HG03521 (cell line): ENCODE measurements at regions not wholly inside any gene's neighbourhood (a gene's known extent, or its start where the extent isn't known, plus 50 kb on each side); places are given as distances from the start of the nearest gene placed in this dataset.
A peak's percentile ranks its signal among the peaks of the same experiment; 100 is the strongest.

Source experiments
- ATAC-seq: cut with Tn5 transposase; IDR thresholded peaks from one replicate; pipeline ENCODE4 v1.9.1; 2021; ENCODE audit warnings: mild to moderate bottlenecking, moderate library complexity; ENCODE audit not compliant: unreplicated experiment

DNA sequence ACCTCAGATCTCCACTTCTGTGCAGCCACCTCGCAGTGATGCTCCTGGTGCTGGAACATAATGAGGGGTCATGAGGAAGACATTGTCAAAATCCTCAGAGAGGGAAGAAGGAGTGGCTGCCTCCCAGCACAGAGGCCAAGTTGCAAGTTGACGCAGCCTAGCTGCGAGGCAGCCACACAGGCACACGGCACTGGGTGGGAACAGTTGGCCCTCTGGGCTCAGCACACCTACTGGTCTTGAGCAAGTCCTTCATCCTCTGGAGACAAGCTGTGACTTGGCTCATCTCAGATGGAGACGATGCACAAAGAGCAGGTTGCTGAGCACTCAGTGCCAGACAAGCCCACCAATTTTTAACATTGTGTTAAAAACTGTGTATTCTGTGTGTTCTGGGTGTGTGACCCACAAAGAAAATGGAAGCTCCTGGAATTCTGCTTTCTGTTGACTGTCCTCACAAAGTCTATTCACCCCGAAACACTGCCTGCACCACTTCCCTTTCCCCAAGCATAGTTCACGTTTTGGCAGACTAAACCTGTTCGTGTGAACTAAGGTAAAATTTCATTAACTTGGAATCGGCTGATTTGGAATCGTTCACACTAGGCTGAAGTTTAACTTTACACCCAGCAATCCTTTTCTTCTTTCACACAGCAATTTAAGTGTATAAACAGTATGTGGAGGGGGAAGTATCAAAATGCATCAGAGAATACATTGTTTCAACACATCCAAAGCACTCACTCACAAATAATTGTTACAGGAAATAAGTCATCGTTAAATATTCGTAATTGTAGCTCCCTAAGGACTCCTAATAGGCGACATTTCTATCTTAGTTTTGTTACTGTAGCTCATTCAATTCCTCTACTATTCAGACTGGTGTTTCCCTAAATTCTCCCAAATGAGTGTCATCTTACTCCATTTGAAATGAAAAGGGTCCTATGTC, 266.6 kb upstream of the ID2 start:
- ATAC-seq: no peak

- ATAC-seq: no peak
Measured at GRCh38 chr2:8416001-8416571, 265.8 kb upstream of the ID2 start.

DNA sequence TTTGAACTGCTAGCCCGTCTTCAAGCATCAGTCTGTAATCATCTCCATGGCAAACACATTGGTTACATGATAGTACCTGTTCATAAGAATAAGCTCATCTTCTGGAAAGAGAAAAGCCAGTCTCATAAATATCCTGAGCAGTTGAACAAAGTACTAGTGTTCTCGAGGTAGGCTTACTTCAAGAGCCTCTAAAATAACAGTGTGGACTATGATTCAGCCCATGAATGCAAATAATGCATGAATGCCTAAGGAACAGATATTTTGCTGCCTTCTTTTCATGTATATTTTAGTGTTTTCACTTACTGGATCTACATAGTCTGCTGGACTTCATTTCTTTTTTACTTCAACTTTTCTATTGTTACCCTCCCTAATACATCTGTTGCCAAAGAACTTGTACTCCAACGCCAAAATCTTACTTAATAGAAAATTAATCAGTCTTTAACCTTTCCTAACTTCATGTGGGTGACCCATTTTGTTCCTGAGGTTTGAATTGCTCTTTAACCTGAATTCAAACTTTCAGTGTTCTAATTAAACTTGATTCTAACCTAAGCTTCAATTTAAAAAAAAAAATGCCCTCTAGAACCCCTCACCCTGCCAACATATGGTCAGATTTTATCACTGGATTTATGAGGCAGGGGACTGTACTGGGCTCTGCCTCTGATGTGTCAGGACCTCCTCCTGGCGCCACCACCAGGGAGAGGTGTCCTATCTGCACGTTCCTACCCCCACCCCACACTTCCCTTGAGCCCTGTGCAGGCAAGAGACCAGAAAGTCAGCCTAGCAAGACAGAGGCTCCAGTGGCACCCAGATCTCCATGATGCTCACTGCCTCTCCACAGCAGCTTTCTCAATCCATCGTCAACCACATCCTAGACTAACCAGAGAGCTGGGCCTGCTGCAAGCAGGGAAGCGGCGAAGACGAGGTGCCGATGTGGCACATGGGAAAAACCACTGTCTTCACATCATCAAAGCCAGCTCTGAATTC, 264.7 kb upstream of the ID2 start:
- no peak for ATAC-seq

DNA sequence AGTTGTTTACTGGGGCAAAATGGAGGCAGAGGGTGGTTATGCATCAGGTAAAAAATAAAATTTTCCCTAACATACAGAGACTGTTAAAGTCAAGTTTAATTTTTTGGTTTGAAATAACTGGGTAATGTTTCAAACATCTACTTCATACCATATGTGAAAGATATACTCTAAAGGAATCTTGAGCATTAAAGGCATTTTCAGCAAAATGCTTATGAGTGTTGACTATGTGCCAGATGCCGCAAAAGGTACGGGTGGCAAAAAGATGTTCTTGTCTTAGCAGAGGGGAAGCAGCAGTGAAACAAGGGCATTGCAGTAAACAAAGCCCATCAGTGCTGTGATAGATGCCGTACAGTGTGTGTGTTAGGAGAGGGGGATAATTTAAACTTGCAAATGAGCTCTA, 263.1 kb upstream of the ID2 start:
- ATAC-seq: no peak

DNA sequence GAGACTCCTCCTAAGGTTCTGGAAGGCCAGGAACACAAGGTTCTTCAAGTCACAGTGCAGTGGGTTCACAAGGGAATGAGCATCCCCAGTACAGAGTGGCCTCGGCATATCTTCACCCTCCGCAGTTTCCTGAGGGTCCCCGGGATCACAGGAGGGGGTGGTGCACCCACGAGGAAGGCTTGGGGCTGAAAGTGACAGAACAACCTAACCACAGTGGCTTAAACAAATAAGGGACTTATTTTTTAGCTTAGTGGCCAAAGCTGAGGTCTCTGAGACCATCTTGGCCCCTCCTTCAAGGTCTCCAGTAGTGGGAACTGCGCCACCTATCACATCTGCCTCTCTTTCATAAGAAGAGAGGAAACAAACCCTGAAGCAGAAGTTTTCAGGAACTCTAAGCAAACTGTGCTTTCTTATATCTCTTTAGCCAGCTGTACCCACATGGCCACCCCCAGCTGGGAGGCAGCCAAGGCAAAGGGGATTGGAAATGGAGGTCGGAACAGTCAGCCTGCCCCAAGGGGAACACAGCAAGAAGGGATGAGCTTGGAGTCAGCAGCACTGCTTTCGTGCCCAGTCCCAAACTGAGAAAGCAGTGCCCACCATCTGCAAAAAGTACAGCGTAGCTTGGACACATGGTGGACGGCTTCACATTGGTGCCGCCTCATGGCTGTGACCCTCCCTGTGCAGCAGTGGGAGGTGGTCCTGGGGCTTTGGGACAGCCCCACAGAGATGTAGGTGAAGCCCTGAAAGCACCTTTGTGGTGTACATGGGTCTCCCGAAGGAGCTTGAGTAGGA, 260.0 kb upstream of the ID2 start:
- peak; percentile 80 for ATAC-seq

GRCh38 chr2:8422450-8422800, 259.4 kb upstream of the ID2 start:
- ATAC-seq: no peak

- ATAC-seq: no peak
Measured at GRCh38 chr2:8424997-8425900, 256.6 kb upstream of the ID2 start.

DNA sequence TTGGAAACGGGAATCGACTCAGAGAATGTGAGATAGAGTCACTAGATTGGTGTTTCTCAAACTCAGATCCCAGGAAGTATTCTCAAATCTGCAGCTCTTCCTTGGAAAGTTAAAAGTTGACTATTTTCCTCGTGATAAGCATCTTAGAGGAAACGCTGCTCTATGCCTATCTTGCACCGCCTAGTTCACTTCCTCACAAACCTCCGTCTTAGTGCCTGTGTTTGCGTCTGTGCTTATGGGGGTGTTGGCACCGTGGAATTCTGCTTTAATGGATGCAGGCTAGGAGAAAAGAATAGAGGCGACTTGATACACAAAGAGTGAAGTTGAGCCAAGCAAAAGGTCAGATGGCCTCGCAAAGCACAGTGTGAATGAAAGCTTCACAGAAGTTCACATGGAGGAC, 255.3 kb upstream of the ID2 start:
- ATAC-seq: no peak

- no peak for ATAC-seq
Measured at GRCh38 chr2:8427211-8427610, 254.6 kb upstream of the ID2 start.

GRCh38 chr2:8430628-8431027, 251.2 kb upstream of the ID2 start:
- ATAC-seq: no peak

- no peak for ATAC-seq
Measured at GRCh38 chr2:8431446-8432125, 250.3 kb upstream of the ID2 start.

GRCh38 chr2:8432706-8433336, 249.0 kb upstream of the ID2 start:
- ATAC-seq: no peak

GRCh38 chr2:8433390-8433789, 248.5 kb upstream of the ID2 start:
- ATAC-seq: no peak

- ATAC-seq: no peak
Measured at GRCh38 chr2:8435608-8436007, 246.2 kb upstream of the ID2 start.

- no peak for ATAC-seq
Measured at GRCh38 chr2:8436585-8436984, 245.3 kb upstream of the ID2 start.

DNA sequence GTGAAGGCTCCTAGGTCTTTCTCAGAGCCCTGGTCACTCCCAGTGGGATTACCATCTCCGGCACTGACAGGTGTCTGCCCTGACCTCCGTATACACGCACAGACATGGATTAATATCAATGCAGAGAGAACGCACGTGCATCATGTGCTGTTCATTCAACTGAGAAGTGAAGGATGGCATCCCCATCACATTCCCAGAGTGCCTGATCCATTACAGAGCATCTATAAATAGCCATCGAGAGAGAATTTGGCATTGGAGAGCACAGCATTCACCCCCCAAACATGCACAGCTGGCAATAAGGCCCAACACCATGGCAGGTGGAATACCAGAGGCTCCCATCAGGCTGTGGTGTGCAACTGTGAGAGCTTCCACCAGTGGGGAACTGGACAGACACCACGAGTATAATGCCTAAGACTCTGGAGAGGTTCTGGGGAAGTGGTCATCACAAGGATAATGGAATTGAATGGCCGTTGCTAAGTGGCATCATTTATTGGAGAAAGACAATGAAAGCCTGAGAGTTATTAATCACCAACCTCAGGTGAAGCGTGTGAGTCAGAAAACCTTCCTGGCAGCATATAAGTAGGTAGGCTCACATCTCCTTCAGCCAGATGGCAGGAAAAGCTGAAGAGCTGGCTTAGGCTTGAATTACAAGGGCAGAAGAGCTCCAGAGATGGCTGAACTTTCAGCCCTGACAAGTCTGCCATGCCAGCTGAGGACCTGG, 244.5 kb upstream of the ID2 start:
- no peak for ATAC-seq

GRCh38 chr2:8437949-8438400, 243.9 kb upstream of the ID2 start:
- ATAC-seq: no peak

- ATAC-seq: no peak
Measured at GRCh38 chr2:8438476-8438875, 243.4 kb upstream of the ID2 start.
